Nephron progenitor cell (in vitro differentiated cells): ENCODE measurements at regions not wholly inside any gene's neighbourhood (a gene's known extent, or its start where the extent isn't known, plus 50 kb on each side); places are given as distances from the start of the nearest gene placed in this dataset.

Source experiments
- DNase-seq: peaks from one replicate; pipeline ENCODE4 v3.0.0; 2021
- H3K27ac Mint-ChIP-seq: 2 replicates; pipeline ENCODE4 v1.8.0; 2021; ENCODE audit warnings: mild to moderate bottlenecking, moderate library complexity, mixed read lengths
- H3K27me3 Mint-ChIP-seq: 2 replicates; pipeline ENCODE4 v1.8.0; 2021; ENCODE audit warnings: mild to moderate bottlenecking, low read depth, mixed read lengths; ENCODE audit not compliant: poor library complexity
- H3K36me3 Mint-ChIP-seq: 2 replicates; pipeline ENCODE4 v1.8.0; 2021; ENCODE audit warnings: low read depth, mixed read lengths
- H3K4me1 Mint-ChIP-seq: 2 replicates; pipeline ENCODE4 v1.8.0; 2021; ENCODE audit warnings: mixed read lengths
- H3K4me3 Mint-ChIP-seq: 2 replicates; pipeline ENCODE4 v1.8.0; 2021; ENCODE audit warnings: mild to moderate bottlenecking, moderate library complexity, mixed read lengths
- H3K9me3 Mint-ChIP-seq: 2 replicates; pipeline ENCODE4 v1.8.0; 2021; ENCODE audit warnings: mild to moderate bottlenecking, moderate library complexity, mixed read lengths
- TF ChIP-seq, protein P1 (sequence below): fragments of 200-600 bp; sonication (generic); IDR thresholded peaks from 2 replicates; pipeline ENCODE4 v1.5.0; 2021; ENCODE audit warnings: antibody characterized with exemption

DNA sequence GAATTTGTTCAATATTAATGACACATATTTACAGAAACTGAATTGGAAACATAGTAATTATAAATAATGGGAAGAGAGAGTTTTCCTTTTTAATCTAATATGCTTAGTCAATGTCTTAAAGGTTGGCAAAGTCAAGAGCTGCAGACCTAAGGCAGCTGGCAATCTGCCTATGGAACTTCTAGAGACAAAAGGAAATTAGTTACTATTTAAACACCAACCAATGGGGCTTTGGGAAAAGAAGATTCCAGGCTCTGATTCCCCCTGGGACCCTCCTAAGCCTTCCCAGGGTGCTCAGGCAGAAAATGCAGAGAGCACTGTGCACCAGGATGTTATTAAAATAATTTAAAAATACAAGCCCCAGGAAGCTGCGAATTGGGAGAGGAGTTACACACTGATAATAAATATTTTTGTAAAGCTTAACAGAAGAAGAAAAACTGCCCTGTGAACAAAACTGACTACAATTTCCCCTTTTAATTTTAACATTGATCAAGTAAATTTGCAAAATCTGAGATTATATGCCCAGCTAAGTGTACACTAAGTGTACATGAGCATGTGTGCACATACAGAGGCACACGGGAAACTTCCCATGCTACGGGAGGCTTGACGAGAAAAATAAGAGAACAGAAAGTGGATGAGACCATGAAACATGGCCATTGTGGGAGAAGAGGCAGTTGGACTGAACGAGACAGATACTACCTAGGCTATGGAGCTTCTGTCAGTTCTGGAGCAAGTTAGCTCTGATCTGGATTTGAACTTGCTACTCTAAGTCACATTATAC is 77.4 kb upstream of the ADAMTS16 start:
- peaks cover 4% of the 10 kb centered on the region for H3K4me1 Mint-ChIP-seq
- H3K36me3 Mint-ChIP-seq, result no peaks in the 10 kb centered on the region
- DNase-seq, result no peak
- peaks cover 5% of the 10 kb centered on the region for H3K9me3 Mint-ChIP-seq
- TF ChIP-seq, protein P1, sequence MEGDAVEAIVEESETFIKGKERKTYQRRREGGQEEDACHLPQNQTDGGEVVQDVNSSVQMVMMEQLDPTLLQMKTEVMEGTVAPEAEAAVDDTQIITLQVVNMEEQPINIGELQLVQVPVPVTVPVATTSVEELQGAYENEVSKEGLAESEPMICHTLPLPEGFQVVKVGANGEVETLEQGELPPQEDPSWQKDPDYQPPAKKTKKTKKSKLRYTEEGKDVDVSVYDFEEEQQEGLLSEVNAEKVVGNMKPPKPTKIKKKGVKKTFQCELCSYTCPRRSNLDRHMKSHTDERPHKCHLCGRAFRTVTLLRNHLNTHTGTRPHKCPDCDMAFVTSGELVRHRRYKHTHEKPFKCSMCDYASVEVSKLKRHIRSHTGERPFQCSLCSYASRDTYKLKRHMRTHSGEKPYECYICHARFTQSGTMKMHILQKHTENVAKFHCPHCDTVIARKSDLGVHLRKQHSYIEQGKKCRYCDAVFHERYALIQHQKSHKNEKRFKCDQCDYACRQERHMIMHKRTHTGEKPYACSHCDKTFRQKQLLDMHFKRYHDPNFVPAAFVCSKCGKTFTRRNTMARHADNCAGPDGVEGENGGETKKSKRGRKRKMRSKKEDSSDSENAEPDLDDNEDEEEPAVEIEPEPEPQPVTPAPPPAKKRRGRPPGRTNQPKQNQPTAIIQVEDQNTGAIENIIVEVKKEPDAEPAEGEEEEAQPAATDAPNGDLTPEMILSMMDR, result no peak
- no peak overlapping the region for H3K4me3 Mint-ChIP-seq
- peaks cover 8% of the 10 kb centered on the region for H3K27me3 Mint-ChIP-seq
- no peak overlapping the region for H3K27ac Mint-ChIP-seq

DNA sequence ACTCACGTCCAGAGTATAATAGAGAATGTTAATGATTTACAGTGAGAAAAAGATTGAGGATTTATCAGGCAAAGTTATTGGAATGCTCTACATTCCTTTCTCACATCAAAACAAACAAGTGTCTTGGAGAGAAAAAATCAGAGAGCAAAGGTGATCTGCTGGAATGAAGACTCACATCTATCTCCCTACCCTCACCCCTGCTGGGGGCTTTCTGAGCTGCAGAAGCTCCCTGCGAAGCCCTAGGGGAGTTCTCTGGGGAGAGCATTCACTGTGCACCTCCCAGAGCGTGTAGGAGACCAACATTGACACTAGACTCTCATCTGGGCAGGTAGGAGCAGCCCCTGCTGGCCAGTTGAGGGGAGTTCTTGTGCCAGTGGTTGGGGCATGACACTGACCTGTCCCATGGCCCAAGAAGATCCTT is 76.6 kb upstream of the ADAMTS16 start:
- H3K36me3 Mint-ChIP-seq, result no peaks in the 10 kb centered on the region
- peaks cover 5% of the 10 kb centered on the region for H3K27me3 Mint-ChIP-seq

DNA sequence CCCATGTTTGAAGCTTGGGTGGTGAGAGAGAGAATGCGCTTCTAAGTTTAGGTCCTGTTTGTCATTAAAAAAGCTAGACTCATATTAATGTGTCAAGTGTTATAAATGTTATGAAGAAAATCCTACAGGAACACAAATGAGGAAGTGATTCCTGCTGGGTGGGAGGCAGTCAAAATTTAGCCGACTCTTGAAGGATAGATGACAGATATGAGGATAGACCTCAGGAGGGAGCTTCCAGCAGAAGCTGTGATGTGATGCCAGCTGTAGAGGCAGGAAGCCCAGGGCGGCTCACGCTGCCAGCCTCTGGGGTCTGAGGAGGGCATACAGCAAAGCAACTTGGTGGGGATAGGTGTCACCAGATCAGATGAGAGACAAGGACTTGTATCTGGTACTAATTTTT is 74.7 kb upstream of the ADAMTS16 start:
- Mint-ChIP-seq H3K9me3 (peaks cover 12% of the 10 kb centered on the region), H3K36me3 (no peaks in the 10 kb centered on the region), H3K4me3 (no peak overlapping the region), H3K27ac (no peak overlapping the region), H3K4me1 (peaks cover 4% of the 10 kb centered on the region), H3K27me3 (no peaks in the 10 kb centered on the region)
- TF ChIP-seq, protein P1, result no peak
- no peak for DNase-seq

More for the DNA sequence above, 76.6 kb upstream of the ADAMTS16 start:
- TF ChIP-seq, protein P1, result no peak
- Mint-ChIP-seq H3K27ac (no peak overlapping the region), H3K9me3 (peaks cover 8% of the 10 kb centered on the region), H3K4me1 (peaks cover 4% of the 10 kb centered on the region), H3K4me3 (no peak overlapping the region)
- DNase-seq, result no peak

DNA sequence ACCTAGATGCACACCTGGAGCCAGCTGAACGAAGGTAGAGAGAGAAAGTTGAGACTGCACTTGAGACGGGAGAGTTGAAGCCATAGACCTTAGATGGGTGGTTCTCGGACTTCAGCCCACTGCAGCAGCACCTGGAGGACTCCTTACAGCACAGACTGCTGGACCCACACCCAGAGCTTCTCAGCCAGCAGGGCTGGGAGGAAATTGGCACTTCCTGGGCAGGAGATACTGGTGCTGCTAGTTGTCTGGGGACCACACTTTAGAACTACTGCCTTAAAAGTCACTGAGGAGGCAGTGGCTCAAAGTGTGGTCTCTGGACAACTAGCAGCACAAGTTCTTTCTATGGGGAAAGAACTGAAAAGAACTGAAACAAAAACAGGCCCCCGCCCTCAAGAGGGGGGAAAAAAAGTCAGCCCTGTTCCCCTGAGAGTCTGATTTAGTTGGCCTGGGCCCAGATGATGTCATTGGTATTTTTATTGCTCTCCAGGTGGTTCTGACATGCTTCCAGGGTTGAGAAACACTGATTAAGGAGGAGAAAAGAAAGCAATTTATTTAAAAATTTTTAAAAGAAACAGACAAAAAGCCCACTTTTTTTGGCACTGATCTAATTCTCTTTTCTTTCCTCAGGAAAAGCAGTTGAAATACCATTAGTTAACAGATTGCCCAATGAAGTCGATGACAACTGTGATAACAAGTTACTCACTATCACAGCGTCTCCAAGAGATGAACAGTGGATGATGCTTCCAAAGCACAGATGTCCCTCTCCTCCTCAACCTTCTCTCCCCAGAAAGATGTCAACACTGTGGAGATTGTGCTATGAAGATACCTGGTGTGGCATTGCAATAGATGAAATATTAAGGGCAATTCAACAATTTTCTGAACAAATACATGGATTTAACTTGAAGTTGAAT is 73.6 kb upstream of the ADAMTS16 start:
- DNase-seq, result no peak
- Mint-ChIP-seq H3K27me3 (no peaks in the 10 kb centered on the region), H3K9me3 (peaks cover 12% of the 10 kb centered on the region), H3K27ac (no peak overlapping the region), H3K4me3 (no peak overlapping the region), H3K36me3 (no peaks in the 10 kb centered on the region), H3K4me1 (peaks cover 4% of the 10 kb centered on the region)
- TF ChIP-seq, protein P1, result no peak

- Mint-ChIP-seq H3K4me1 (peaks cover 4% of the 10 kb centered on the region), H3K9me3 (peaks cover 12% of the 10 kb centered on the region), H3K27me3 (peaks cover 3% of the 10 kb centered on the region), H3K4me3 (no peak overlapping the region), H3K36me3 (no peaks in the 10 kb centered on the region), H3K27ac (no peak overlapping the region)
- TF ChIP-seq, protein P1, result no peak
- DNase-seq, result no peak
These were observed 70.3 kb upstream of the ADAMTS16 start for GRCh38 chr5:5069851-5070250.
